HL-60/S4 treated with phorbol 12-myristate 13-acetate at 8.2 ng/mL for 4 days and 3 days (cell line): ENCODE measurements at regions not wholly inside any gene's neighbourhood (a gene's known extent, or its start where the extent isn't known, plus 50 kb on each side); places are given as distances from the start of the nearest gene placed in this dataset.
"Not testable (repeated sequence)": the region's sequence is repeated elsewhere in the genome, so short reads cannot be mapped to it uniquely, and the experiment has no call there.

Source experiments
- in situ Hi-C: fragments of 300-500 bp; cut with MboI; formaldehyde crosslinking; loops from 2 replicates; pipeline ENCODE4 v1.15.0; 2022; ENCODE audit warnings: low sequenced_read_pairs

GRCh38 chr22:44566911-44567310 lies 68.9 kb upstream of the RTL6 start:
- in situ Hi-C loops, result no loop called here

GRCh38 chr22:44562651-44563050 lies 64.6 kb upstream of the RTL6 start:
- in situ Hi-C loops, result not testable (repeated sequence)

- in situ Hi-C loops, result no loop called here
Measured at GRCh38 chr22:44561139-44561840, 63.3 kb upstream of the RTL6 start.

GRCh38 chr22:44558671-44559070 lies 60.6 kb upstream of the RTL6 start:
- in situ Hi-C loops, result not testable (repeated sequence)

GRCh38 chr22:44557872-44558271 lies 59.8 kb upstream of the RTL6 start:
- in situ Hi-C loops, result not testable (repeated sequence)

GRCh38 chr22:44557064-44557748 lies 59.2 kb upstream of the RTL6 start:
- in situ Hi-C loops, result no loop called here

GRCh38 chr22:44555597-44555996 lies 57.6 kb upstream of the RTL6 start:
- in situ Hi-C loops, result no loop called here

GRCh38 chr22:44555046-44555445 lies 57.0 kb upstream of the RTL6 start:
- in situ Hi-C loops, result no loop called here

- in situ Hi-C loops, result no loop called here
Measured at GRCh38 chr22:44554411-44554810, 56.4 kb upstream of the RTL6 start.

- in situ Hi-C loops, result no loop called here
Measured at GRCh38 chr22:44550711-44551491, 52.9 kb upstream of the RTL6 start.

GRCh38 chr22:44549701-44550100 lies 51.7 kb upstream of the RTL6 start:
- in situ Hi-C loops, result no loop called here

- in situ Hi-C loops, result no loop called here
Measured at GRCh38 chr22:44548981-44549380, 50.9 kb upstream of the RTL6 start.
